ENCODE measurements at regions not wholly inside any gene's neighbourhood (a gene's known extent, or its start where the extent isn't known, plus 50 kb on each side); places are given as distances from the start of the nearest gene placed in this dataset.
"Not testable (repeated sequence)": the region's sequence is repeated elsewhere in the genome, so short reads cannot be mapped to it uniquely, and the experiment has no call there.

DNA sequence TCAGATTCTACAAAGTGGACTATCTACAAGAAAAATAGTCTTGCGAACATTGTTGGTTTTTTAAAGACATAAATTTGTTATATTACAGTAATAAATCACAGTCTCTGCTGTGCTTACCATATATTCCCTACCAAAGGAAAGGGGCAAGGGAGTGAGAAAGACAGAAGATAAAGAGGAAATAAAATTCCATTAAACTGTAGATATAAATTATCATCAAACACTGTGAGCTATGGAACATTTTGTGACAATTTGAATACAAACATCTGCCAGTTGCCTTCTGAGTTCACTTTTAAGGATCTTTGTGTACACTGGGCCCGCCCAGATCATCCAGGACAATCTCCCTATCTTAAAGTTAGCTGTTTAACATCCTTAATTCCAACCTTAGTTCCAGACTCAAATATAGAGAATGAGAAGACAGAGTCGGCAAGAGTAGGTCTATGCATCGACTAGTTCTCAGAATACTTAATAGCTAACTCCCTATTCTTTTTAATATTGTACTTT lies 122.8 kb downstream of the NUFIP1 start:
- DNase-seq (ENCODE audit: low read depth) = no peak
- no peak overlapping the region for H3K4me3 ChIP-seq (ENCODE audit: low read depth, low read length)
- TF ChIP-seq, protein P1, sequence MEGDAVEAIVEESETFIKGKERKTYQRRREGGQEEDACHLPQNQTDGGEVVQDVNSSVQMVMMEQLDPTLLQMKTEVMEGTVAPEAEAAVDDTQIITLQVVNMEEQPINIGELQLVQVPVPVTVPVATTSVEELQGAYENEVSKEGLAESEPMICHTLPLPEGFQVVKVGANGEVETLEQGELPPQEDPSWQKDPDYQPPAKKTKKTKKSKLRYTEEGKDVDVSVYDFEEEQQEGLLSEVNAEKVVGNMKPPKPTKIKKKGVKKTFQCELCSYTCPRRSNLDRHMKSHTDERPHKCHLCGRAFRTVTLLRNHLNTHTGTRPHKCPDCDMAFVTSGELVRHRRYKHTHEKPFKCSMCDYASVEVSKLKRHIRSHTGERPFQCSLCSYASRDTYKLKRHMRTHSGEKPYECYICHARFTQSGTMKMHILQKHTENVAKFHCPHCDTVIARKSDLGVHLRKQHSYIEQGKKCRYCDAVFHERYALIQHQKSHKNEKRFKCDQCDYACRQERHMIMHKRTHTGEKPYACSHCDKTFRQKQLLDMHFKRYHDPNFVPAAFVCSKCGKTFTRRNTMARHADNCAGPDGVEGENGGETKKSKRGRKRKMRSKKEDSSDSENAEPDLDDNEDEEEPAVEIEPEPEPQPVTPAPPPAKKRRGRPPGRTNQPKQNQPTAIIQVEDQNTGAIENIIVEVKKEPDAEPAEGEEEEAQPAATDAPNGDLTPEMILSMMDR (IDR thresholded peaks at IDR 0.05; ENCODE audit: low read depth, low read length, missing control alignments) = no peak
- in situ Hi-C loops (cut with HindIII; ENCODE audit: low sequenced_read_pairs) = no loop called here

DNA sequence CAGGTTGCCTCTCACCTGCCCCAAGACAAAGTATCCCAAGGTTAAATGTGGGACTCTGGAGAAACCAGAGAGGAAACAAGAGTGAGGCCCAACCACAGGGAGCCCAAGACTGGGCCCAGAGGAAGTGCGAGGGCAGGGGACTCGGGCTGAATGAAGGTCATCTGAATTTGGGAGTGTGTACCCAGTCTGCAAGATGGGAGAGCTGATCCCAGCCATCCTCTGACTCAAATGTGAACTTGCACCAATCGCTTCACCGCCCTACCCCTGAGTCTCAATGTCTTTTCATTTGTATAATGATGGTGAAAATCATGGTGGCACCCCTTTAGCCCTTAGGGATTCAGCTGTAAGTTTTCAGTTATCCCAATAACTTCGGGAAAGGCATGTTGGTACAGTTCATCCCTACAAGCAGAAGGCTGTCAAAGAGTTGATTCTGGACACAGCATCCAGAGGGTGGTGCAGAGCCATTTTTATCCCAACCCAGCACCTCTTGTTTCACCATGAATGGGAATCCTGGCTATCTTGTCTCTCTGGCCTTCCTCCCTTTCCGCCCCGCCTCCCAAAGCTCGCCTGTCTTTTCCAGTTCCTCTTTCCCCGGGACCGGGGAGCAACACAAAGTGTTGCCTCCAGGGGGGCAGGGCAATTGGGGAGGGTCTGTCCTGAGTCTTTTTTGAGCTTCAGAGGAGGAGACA lies 123.4 kb downstream of the NUFIP1 start:
- in situ Hi-C loops (cut with HindIII; ENCODE audit: low sequenced_read_pairs) = no loop called here
- H3K4me3 ChIP-seq (ENCODE audit: low read depth, low read length) = no peak overlapping the region
- DNase-seq (ENCODE audit: low read depth) = no peak
- TF ChIP-seq, protein P1 (IDR thresholded peaks at IDR 0.05; ENCODE audit: low read depth, low read length, missing control alignments) = no peak

DNA sequence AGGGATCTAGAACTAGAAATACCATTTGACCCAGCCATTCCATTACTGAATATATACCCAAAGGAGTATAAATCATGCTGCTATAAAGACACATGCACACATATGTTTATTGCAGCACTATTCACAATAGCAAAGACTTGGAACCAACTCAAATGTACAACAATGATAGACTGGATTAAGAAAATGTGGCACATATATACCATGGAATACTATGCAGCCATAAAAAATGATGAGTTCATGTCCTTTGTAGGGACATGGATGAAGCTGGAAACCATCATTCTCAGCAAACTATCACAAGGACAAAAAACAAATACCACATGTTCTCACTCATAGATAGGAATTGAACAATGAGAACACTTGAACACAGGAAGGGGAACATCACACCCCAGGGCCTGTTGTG lies 125.6 kb downstream of the NUFIP1 start:
- DNase-seq (ENCODE audit: low read depth); H3K4me3 ChIP-seq (ENCODE audit: low read depth, low read length); in situ Hi-C loops (cut with HindIII; ENCODE audit: low sequenced_read_pairs): not testable (repeated sequence)

DNA sequence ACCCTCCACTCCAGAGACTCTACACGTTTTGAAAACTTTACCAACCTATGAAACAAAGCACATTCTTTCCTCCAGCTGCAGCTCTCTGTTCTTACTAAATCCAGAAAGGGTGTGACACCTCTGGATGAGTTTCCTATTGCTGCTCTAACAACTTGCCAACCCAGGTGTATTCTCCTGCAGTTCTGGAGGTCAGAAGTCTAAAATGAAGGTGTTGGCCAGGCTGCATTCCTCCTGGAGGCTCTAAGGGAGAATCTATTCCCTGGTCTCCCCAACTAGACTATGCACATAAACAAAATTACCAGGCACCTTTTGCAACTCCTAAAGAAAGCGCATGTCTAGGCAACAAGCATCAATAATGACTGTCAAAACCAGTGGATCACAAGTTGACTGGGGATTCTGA lies 128.8 kb downstream of the NUFIP1 start:
- DNase-seq (ENCODE audit: low read depth) = no peak
- TF ChIP-seq, protein P1 (IDR thresholded peaks at IDR 0.05; ENCODE audit: low read depth, low read length, missing control alignments) = no peak
- no peak overlapping the region for H3K4me3 ChIP-seq (ENCODE audit: low read depth, low read length)
- in situ Hi-C loops (cut with HindIII; ENCODE audit: low sequenced_read_pairs) = no loop called here

DNA sequence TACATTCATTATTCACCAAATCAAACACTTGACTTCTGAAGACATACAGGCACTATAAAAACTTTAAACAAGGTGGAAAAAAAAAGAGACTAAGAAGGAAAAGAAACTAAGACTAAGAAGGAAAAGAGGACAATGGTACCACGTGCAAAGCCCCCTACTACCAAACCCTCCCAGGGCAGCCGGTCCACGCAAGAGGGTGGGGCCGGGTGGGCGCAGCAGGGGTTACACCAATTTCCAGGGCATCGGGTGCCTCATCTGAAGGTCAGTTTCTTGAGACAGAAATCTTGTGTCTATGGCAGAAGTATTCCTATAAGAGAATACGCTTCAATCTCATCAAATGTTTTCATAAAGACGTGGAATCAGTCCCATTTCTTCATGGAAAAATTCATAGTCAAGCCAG lies 131.5 kb downstream of the NUFIP1 start:
- no peak overlapping the region for H3K4me3 ChIP-seq (ENCODE audit: low read depth, low read length)
- DNase-seq (ENCODE audit: low read depth) = no peak
- in situ Hi-C loops (cut with HindIII; ENCODE audit: low sequenced_read_pairs) = no loop called here
- TF ChIP-seq, protein P1 (IDR thresholded peaks at IDR 0.05; ENCODE audit: low read depth, low read length, missing control alignments) = no peak

DNA sequence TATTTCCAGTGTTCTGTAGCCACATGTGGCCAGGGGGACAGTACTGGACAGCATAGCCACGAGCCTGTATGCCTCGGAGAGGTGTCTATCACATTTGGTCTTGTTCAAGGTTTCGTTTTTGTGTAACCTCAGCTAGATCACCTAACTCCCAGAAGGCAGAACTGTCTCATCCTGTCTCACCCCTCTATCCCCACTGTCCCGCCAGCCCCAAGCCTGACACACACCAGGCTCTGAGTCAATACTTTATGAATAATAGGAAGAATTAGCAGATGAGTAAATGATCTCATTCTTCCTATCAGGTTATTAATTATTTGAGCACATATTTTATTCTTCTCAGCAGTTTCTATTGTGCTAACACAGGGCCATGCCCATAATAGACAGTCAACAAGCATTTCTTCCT lies 132.2 kb downstream of the NUFIP1 start:
- in situ Hi-C loops (cut with HindIII; ENCODE audit: low sequenced_read_pairs) = no loop called here
- no peak overlapping the region for H3K4me3 ChIP-seq (ENCODE audit: low read depth, low read length)
- TF ChIP-seq, protein P1 (IDR thresholded peaks at IDR 0.05; ENCODE audit: low read depth, low read length, missing control alignments) = no peak

DNA sequence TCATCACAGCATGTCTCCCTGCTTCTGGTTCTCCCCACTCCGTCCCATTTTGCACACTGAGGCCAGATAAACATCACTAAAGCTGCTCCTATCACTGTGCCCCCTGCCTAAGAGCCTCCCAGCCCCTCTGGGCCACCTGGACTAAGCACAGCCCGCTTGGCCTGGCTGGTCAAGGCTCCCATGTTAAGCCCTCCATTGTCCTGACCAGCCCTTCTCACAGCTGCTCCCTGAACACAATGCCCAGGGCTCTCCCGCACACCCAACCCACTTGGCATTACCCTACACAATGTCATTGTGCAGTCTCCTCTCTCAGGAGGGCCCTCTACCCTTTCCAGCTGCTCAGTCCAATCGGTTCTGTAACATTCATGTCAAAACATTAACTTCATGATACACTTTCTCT lies 133.4 kb downstream of the NUFIP1 start:
- no peak for DNase-seq (ENCODE audit: low read depth)
- TF ChIP-seq, protein P1 (IDR thresholded peaks at IDR 0.05; ENCODE audit: low read depth, low read length, missing control alignments) = no peak
- in situ Hi-C loops (cut with HindIII; ENCODE audit: low sequenced_read_pairs) = no loop called here
- H3K4me3 ChIP-seq (ENCODE audit: low read depth, low read length) = no peak overlapping the region

More for the DNA sequence above, 132.2 kb downstream of the NUFIP1 start:
- no peak for DNase-seq (ENCODE audit: low read depth)

Measured in astrocyte of the cerebellum (primary cell).